IgD-negative memory B cell (primary cell): ENCODE measurements at regions not wholly inside any gene's neighbourhood (a gene's known extent, or its start where the extent isn't known, plus 50 kb on each side); places are given as distances from the start of the nearest gene placed in this dataset.

ENCODE experiments used
- H3K27ac Mint-ChIP-seq, 3 donors: one replicate each; pipeline ENCODE4 v1.8.0; 2020 to 2022; ENCODE audit warnings: mild to moderate bottlenecking in 3 of 3, mixed read lengths in 3 of 3, moderate library complexity in 1 of 3
- H3K27me3 Mint-ChIP-seq: one replicate; pipeline ENCODE4 v1.8.0; 2021; ENCODE audit warnings: mixed read lengths
- H3K36me3 Mint-ChIP-seq: one replicate; pipeline ENCODE4 v1.8.0; 2020; ENCODE audit warnings: mild to moderate bottlenecking, mixed read lengths
- H3K4me1 Mint-ChIP-seq, 3 donors: one replicate each; pipeline ENCODE4 v1.8.0; 2020 to 2022; ENCODE audit warnings: mixed read lengths in 3 of 3, mild to moderate bottlenecking in 1 of 3
- H3K4me3 Mint-ChIP-seq, 4 donors: one replicate each; pipeline ENCODE4 v1.8.0; 2020 to 2022; ENCODE audit warnings: mild to moderate bottlenecking in 4 of 4, mixed read lengths in 4 of 4, moderate library complexity in 3 of 4
- H3K9me3 Mint-ChIP-seq, 3 donors: one replicate each; pipeline ENCODE4 v1.8.0; 2020 to 2021; ENCODE audit warnings: mixed read lengths in 3 of 3, mild to moderate bottlenecking in 1 of 3

DNA sequence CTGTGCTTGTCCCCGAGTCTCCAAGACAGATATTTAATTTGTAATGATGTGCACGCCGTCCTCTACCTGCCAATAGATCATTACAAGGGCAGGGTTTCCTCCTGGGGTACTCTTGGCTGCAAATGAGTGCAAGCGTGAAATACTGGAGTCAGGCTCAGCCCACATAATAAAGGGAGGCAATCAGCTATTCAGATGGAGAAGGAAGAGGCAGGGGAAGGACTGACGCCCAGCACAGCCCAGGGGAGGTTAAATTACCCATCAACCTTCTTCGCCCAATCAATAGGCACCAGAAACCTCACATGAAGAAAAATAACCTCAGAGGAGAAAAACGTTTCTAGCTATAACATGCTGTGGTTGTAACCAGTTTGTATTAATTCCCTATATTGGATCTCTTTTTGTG, 544.9 kb upstream of the ADARB2 start:
- no peaks in the 10 kb centered on the region for H3K36me3 Mint-ChIP-seq
- H3K9me3 Mint-ChIP-seq: no peaks in the 10 kb centered on the region
- H3K27me3 Mint-ChIP-seq: no peaks in the 10 kb centered on the region
- no peak overlapping the region for H3K4me3 Mint-ChIP-seq
- H3K4me1 Mint-ChIP-seq: no peaks in the 10 kb centered on the region
- no peak overlapping the region for H3K27ac Mint-ChIP-seq

- no peak overlapping the region for H3K27ac Mint-ChIP-seq
- H3K36me3 Mint-ChIP-seq: no peaks in the 10 kb centered on the region
- peaks cover 0 to 2% (median 0%) of the 10 kb centered on the region in 3 donors for H3K9me3 Mint-ChIP-seq
- H3K4me1 Mint-ChIP-seq: no peaks in the 10 kb centered on the region
- H3K4me3 Mint-ChIP-seq: no peak overlapping the region
- no peaks in the 10 kb centered on the region for H3K27me3 Mint-ChIP-seq
Observed at GRCh38 chr10:2280713-2281300, 543.5 kb upstream of the ADARB2 start.

- Mint-ChIP-seq H3K27me3 (no peaks in the 10 kb centered on the region), H3K4me3 (no peak overlapping the region), H3K4me1 (no peaks in the 10 kb centered on the region), H3K27ac (no peak overlapping the region), H3K36me3 (no peaks in the 10 kb centered on the region), H3K9me3 (peaks cover 2 to 4% (median 2%) of the 10 kb centered on the region in 3 donors)
Observed at GRCh38 chr10:2279711-2280110, 542.4 kb upstream of the ADARB2 start.

DNA sequence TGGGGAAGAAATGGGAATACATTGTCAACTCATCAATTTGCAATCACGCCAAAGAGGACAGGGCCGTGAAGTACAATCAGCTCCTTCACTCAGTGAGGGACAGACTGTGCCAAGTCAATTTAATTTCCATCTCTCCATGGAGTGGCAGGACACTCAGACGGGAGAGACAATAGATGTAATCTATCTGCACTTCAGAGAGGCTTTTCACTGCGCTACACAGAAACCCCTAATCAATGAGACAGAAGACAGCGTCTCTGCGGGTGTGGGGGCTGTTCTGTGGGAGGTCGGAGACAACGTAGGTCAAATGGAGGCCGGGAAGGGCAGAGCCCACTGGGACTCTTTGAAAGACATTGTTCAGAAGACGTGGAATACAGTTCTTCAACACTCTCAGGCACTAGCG, 541.0 kb upstream of the ADARB2 start:
- no peak overlapping the region for H3K27ac Mint-ChIP-seq

GRCh38 chr10:2263561-2263960, 526.2 kb upstream of the ADARB2 start:
- H3K4me1 Mint-ChIP-seq: no peaks in the 10 kb centered on the region
- no peaks in the 10 kb centered on the region for H3K27me3 Mint-ChIP-seq
- H3K9me3 Mint-ChIP-seq: peaks cover 2 to 13% (median 8%) of the 10 kb centered on the region in 3 donors
- no peak overlapping the region for H3K4me3 Mint-ChIP-seq
- H3K27ac Mint-ChIP-seq: peak overlapping the region in 1 of 3 donors; percentile 32
- H3K36me3 Mint-ChIP-seq: no peaks in the 10 kb centered on the region

More for the DNA sequence above, 541.0 kb upstream of the ADARB2 start:
- H3K4me3 Mint-ChIP-seq: no peak overlapping the region
- no peaks in the 10 kb centered on the region for H3K4me1 Mint-ChIP-seq
- peaks cover 2 to 8% (median 4%) of the 10 kb centered on the region in 3 donors for H3K9me3 Mint-ChIP-seq
- no peaks in the 10 kb centered on the region for H3K36me3 Mint-ChIP-seq
- H3K27me3 Mint-ChIP-seq: no peaks in the 10 kb centered on the region

DNA sequence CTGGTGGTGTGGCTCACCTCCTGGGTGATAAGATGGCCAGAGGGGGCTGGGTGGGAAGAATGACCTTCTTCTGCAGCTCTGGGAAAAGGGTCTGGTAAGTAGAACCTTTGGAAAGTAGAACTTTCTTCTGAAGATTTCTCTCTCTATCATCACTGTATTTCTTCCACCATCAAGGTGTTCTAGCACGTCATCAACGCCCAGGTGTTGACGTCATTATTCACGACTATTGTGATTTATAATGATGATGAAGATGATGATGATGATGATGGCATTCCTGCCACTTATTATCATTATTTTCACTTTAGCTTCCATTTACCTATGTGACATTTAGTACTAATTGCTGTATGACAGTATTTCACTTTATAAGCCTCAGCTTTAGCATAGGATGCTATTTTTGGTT, 525.6 kb upstream of the ADARB2 start:
- Mint-ChIP-seq H3K4me1 (no peaks in the 10 kb centered on the region), H3K9me3 (peaks cover 2 to 13% (median 8%) of the 10 kb centered on the region in 3 donors), H3K27me3 (no peaks in the 10 kb centered on the region), H3K4me3 (peak overlapping the region in 1 of 4 donors; percentile 45), H3K36me3 (no peaks in the 10 kb centered on the region), H3K27ac (no peak overlapping the region)

GRCh38 chr10:2262333-2262732, 525.0 kb upstream of the ADARB2 start:
- Mint-ChIP-seq H3K4me1 (no peaks in the 10 kb centered on the region), H3K9me3 (peaks cover 2 to 13% (median 8%) of the 10 kb centered on the region in 3 donors), H3K27me3 (no peaks in the 10 kb centered on the region), H3K4me3 (no peak overlapping the region), H3K27ac (no peak overlapping the region), H3K36me3 (no peaks in the 10 kb centered on the region)

GRCh38 chr10:2256241-2256640, 518.9 kb upstream of the ADARB2 start:
- Mint-ChIP-seq H3K27me3 (no peaks in the 10 kb centered on the region), H3K36me3 (no peaks in the 10 kb centered on the region), H3K9me3 (peaks cover 3 to 4% (median 3%) of the 10 kb centered on the region in 3 donors), H3K4me3 (no peak overlapping the region), H3K27ac (no peak overlapping the region), H3K4me1 (no peaks in the 10 kb centered on the region)

DNA sequence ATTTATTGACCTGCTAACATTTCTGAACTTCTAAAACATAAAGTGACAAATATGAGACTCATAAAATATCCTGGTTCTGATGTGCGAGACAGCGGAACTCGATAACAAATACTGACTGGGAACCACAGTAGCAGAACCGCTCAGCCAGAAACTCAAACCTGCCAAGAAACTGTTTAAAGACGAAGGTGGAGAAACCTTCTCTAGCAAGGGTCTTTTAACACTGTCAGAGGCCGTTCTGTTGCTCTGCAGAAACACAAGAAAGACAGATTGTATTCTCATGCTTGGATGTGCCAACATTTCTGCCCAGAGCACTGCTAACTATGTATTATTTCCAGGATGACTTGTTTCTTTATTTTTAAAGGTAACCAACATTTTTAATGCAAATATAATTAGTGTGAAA, 514.8 kb upstream of the ADARB2 start:
- no peak overlapping the region for H3K27ac Mint-ChIP-seq

GRCh38 chr10:2251631-2252030, 514.3 kb upstream of the ADARB2 start:
- H3K27me3 Mint-ChIP-seq: no peaks in the 10 kb centered on the region
- H3K27ac Mint-ChIP-seq: no peak overlapping the region
- H3K4me3 Mint-ChIP-seq: no peak overlapping the region
- H3K36me3 Mint-ChIP-seq: no peaks in the 10 kb centered on the region
- H3K4me1 Mint-ChIP-seq: no peaks in the 10 kb centered on the region
- peaks cover 0 to 2% (median 0%) of the 10 kb centered on the region in 3 donors for H3K9me3 Mint-ChIP-seq

More for the DNA sequence above, 514.8 kb upstream of the ADARB2 start:
- H3K36me3 Mint-ChIP-seq: no peaks in the 10 kb centered on the region
- no peak overlapping the region for H3K4me3 Mint-ChIP-seq
- no peaks in the 10 kb centered on the region for H3K4me1 Mint-ChIP-seq
- no peaks in the 10 kb centered on the region for H3K27me3 Mint-ChIP-seq
- peaks cover 0 to 2% (median 0%) of the 10 kb centered on the region in 3 donors for H3K9me3 Mint-ChIP-seq

DNA sequence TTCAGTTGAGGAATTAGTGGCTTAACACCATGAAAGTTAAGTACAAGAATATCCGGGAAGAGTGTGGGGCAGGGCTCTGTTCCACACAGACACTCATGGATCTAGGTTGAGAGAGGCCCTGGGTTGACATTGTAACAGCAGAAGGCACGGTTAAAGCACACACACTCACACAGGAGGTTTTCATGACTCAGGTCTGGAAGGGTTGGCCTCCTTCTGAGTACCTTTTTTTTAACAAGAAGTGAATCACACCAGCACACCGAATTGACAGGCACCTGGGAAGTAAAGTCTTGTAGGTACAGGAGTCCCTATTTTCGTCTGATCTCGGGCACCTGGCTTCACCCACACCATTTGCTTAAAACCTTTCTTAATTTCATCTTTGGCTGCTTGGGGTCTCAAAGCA, 509.4 kb upstream of the ADARB2 start:
- no peak overlapping the region for H3K4me3 Mint-ChIP-seq
- no peaks in the 10 kb centered on the region for H3K36me3 Mint-ChIP-seq
- no peaks in the 10 kb centered on the region for H3K9me3 Mint-ChIP-seq
- no peaks in the 10 kb centered on the region for H3K4me1 Mint-ChIP-seq
- H3K27me3 Mint-ChIP-seq: no peaks in the 10 kb centered on the region
- no peak overlapping the region for H3K27ac Mint-ChIP-seq

GRCh38 chr10:2245580-2245979, 508.3 kb upstream of the ADARB2 start:
- no peak overlapping the region for H3K27ac Mint-ChIP-seq
- no peaks in the 10 kb centered on the region for H3K36me3 Mint-ChIP-seq
- H3K4me1 Mint-ChIP-seq: no peaks in the 10 kb centered on the region
- H3K4me3 Mint-ChIP-seq: no peak overlapping the region
- H3K27me3 Mint-ChIP-seq: no peaks in the 10 kb centered on the region
- H3K9me3 Mint-ChIP-seq: peaks cover 0 to 2% (median 0%) of the 10 kb centered on the region in 3 donors

DNA sequence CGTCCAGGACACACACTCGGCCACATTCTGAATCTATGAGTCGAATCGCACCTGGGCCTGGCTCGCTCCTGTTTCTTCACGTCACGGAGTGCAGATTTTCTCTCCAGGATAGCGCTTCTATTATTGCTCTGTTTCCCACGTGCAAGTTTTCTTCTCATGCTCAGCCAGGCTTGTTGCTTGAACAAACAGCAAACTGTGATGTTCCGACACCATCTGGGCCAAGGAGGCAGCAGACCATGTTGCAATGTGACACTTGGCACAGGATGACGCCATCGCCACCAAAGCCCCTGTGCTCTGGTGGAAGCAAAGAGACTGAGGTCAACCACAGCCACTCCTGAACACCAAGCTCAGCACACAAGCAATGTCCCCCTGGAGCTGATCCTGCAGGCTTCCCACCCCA, 507.1 kb upstream of the ADARB2 start:
- Mint-ChIP-seq H3K4me1 (no peaks in the 10 kb centered on the region), H3K36me3 (no peaks in the 10 kb centered on the region), H3K27ac (peak overlapping the region in 1 of 3 donors; percentile 2), H3K27me3 (no peaks in the 10 kb centered on the region), H3K4me3 (no peak overlapping the region), H3K9me3 (peaks cover 0 to 3% (median 0%) of the 10 kb centered on the region in 3 donors)

- no peaks in the 10 kb centered on the region for H3K27me3 Mint-ChIP-seq
- no peaks in the 10 kb centered on the region for H3K4me1 Mint-ChIP-seq
- no peak overlapping the region for H3K4me3 Mint-ChIP-seq
- peaks cover 1 to 16% (median 9%) of the 10 kb centered on the region in 3 donors for H3K9me3 Mint-ChIP-seq
- H3K27ac Mint-ChIP-seq: no peak overlapping the region
- no peaks in the 10 kb centered on the region for H3K36me3 Mint-ChIP-seq
Observed at GRCh38 chr10:2236876-2237275, 499.6 kb upstream of the ADARB2 start.

GRCh38 chr10:2232479-2232878, 495.2 kb upstream of the ADARB2 start:
- Mint-ChIP-seq H3K36me3 (no peaks in the 10 kb centered on the region), H3K4me1 (no peaks in the 10 kb centered on the region), H3K4me3 (no peak overlapping the region), H3K27ac (no peak overlapping the region), H3K9me3 (peaks cover 0 to 12% (median 2%) of the 10 kb centered on the region in 3 donors), H3K27me3 (no peaks in the 10 kb centered on the region)

GRCh38 chr10:2230478-2230877, 493.2 kb upstream of the ADARB2 start:
- H3K4me1 Mint-ChIP-seq: no peaks in the 10 kb centered on the region

More at GRCh38 chr10:2230478-2230877, 493.2 kb upstream of the ADARB2 start:
- Mint-ChIP-seq H3K9me3 (peaks cover 0 to 4% (median 2%) of the 10 kb centered on the region in 3 donors), H3K27ac (no peak overlapping the region), H3K36me3 (no peaks in the 10 kb centered on the region), H3K27me3 (no peaks in the 10 kb centered on the region), H3K4me3 (no peak overlapping the region)
